H9 (cell line): ENCODE measurements at regions not wholly inside any gene's neighbourhood (a gene's known extent, or its start where the extent isn't known, plus 50 kb on each side); places are given as distances from the start of the nearest gene placed in this dataset.

Experiments used
- DNase-seq: peaks from one replicate; pipeline ENCODE4 v3.0.0-alpha.2; 2017
- H2AFZ ChIP-seq: one replicate; pipeline ENCODE4 v1.6.1; 2013; ENCODE audit warnings: mild to moderate bottlenecking, low read length, control low read depth, moderate library complexity
- H2AK5ac ChIP-seq: 2 replicates; pipeline ENCODE4 v1.6.1; 2013; ENCODE audit warnings: low read length, control low read depth, mixed read lengths; ENCODE audit not compliant: insufficient read length
- H2BK120ac ChIP-seq: one replicate; pipeline ENCODE4 v1.6.1; 2013; ENCODE audit warnings: low read depth, mild to moderate bottlenecking, low read length, control low read depth, inconsistent platforms; ENCODE audit not compliant: poor library complexity, severe bottlenecking
- H2BK12ac ChIP-seq: 2 replicates; pipeline ENCODE4 v1.6.1; 2013; ENCODE audit warnings: low read length, control low read depth, mixed read lengths, low read depth; ENCODE audit not compliant: insufficient read length
- H2BK15ac ChIP-seq: 2 replicates; pipeline ENCODE4 v1.6.1; 2013; ENCODE audit warnings: low read depth, low read length, control low read depth
- H2BK20ac ChIP-seq: one replicate; pipeline ENCODE4 v1.6.1; 2013; ENCODE audit warnings: low read depth, mild to moderate bottlenecking, low read length, control low read depth, inconsistent platforms; ENCODE audit not compliant: poor library complexity, severe bottlenecking
- H2BK5ac ChIP-seq: 2 replicates; pipeline ENCODE4 v1.6.1; 2013; ENCODE audit warnings: low read length, control low read depth, mixed read lengths; ENCODE audit not compliant: insufficient read length
- H3K14ac ChIP-seq: 2 replicates; pipeline ENCODE4 v1.6.1; 2013; ENCODE audit warnings: low read length, control low read depth; ENCODE audit not compliant: insufficient read depth
- H3K18ac ChIP-seq: 2 replicates; pipeline ENCODE4 v1.6.1; 2013; ENCODE audit warnings: low read depth, mild to moderate bottlenecking, mixed read lengths, low read length, control low read depth; ENCODE audit not compliant: insufficient read length
- H3K23ac ChIP-seq: 2 replicates; pipeline ENCODE4 v1.6.1; 2013; ENCODE audit warnings: low read length, control low read depth, mixed read lengths, low read depth; ENCODE audit not compliant: insufficient read length
- H3K23me2 ChIP-seq: 2 replicates; pipeline ENCODE4 v1.6.1; 2013; ENCODE audit warnings: low read depth, mild to moderate bottlenecking, mixed read lengths, low read length, control low read depth; ENCODE audit not compliant: insufficient read length, poor library complexity, severe bottlenecking
- H3K27ac ChIP-seq: 2 replicates; pipeline ENCODE4 v1.5.1; 2013; ENCODE audit warnings: low read length, control low read depth, mixed read lengths, low read depth; ENCODE audit not compliant: insufficient read length
- H3K27me3 ChIP-seq: 2 replicates; pipeline ENCODE4 v1.6.1; 2013; ENCODE audit warnings: low read length, control low read depth, inconsistent platforms; ENCODE audit not compliant: insufficient read depth
- H3K4ac ChIP-seq: 2 replicates; pipeline ENCODE4 v1.6.1; 2013; ENCODE audit warnings: low read depth, mild to moderate bottlenecking, control low read depth, inconsistent platforms, low read length, moderate library complexity
- H3K4me1 ChIP-seq: 2 replicates; pipeline ENCODE4 v1.6.1; 2013; ENCODE audit warnings: low read length, control low read depth, inconsistent platforms; ENCODE audit not compliant: insufficient read depth
- H3K4me2 ChIP-seq: 2 replicates; pipeline ENCODE4 v1.6.1; 2013; ENCODE audit warnings: low read length, control low read depth, mixed read lengths; ENCODE audit not compliant: insufficient read length, insufficient read depth
- H3K56ac ChIP-seq: 2 replicates; pipeline ENCODE4 v1.6.1; 2013; ENCODE audit warnings: low read depth, mild to moderate bottlenecking, mixed read lengths, low read length, control low read depth; ENCODE audit not compliant: insufficient read length
- H3K79me1 ChIP-seq: 2 replicates; pipeline ENCODE4 v1.6.1; 2013; ENCODE audit warnings: low read depth, mild to moderate bottlenecking, moderate library complexity, low read length, control low read depth, inconsistent platforms; ENCODE audit not compliant: insufficient read depth, poor library complexity, severe bottlenecking
- H3K79me2 ChIP-seq: 2 replicates; pipeline ENCODE4 v1.6.1; 2013; ENCODE audit warnings: low read length, control low read depth, inconsistent platforms; ENCODE audit not compliant: insufficient read depth
- H3K9ac ChIP-seq: 2 replicates; pipeline ENCODE4 v1.6.1; 2013; ENCODE audit warnings: low read length, control low read depth, mixed read lengths; ENCODE audit not compliant: insufficient read length; ENCODE audit errors: extremely low read depth
- H3K9me3 ChIP-seq: one replicate; pipeline ENCODE4 v1.6.1; 2013; ENCODE audit warnings: low read depth, low read length, inconsistent platforms; ENCODE audit not compliant: control insufficient read depth
- H3T11ph ChIP-seq: one replicate; pipeline ENCODE4 v1.6.1; 2013; ENCODE audit warnings: mild to moderate bottlenecking, low read length, control low read depth, inconsistent platforms
- H4K20me1 ChIP-seq: one replicate; pipeline ENCODE4 v1.6.1; 2013; ENCODE audit not compliant: control insufficient read depth, insufficient read length, insufficient read depth
- H4K5ac ChIP-seq: 2 replicates; pipeline ENCODE4 v1.6.1; 2013; ENCODE audit warnings: low read depth, mild to moderate bottlenecking, mixed read lengths, low read length, control low read depth; ENCODE audit not compliant: insufficient read length
- H4K8ac ChIP-seq: replicated peaks from 2 replicates; pipeline ENCODE4 v1.6.1; 2013; ENCODE audit warnings: low read length, control low read depth, mixed read lengths, low read depth; ENCODE audit not compliant: insufficient read length
- H4K91ac ChIP-seq: 2 replicates; pipeline ENCODE4 v1.6.1; 2013; ENCODE audit warnings: low read depth, mild to moderate bottlenecking, moderate library complexity, mixed read lengths, low read length, control low read depth; ENCODE audit not compliant: insufficient read length
- H3K27ac Mint-ChIP-seq, 3 experiments: 2 replicates in 2 of 3; 3 replicates in 1 of 3; pipeline ENCODE4 v1.8.0; 2020 to 2021; ENCODE audit warnings: mixed read lengths in 3 of 3, mild to moderate bottlenecking in 1 of 3, moderate library complexity in 1 of 3
- H3K27me3 Mint-ChIP-seq: 2 replicates; pipeline ENCODE4 v1.8.0; 2021; ENCODE audit warnings: low read depth, mild to moderate bottlenecking, moderate library complexity, mixed read lengths
- H3K36me3 Mint-ChIP-seq, 3 experiments: 2 replicates in 2 of 3; 3 replicates in 1 of 3; pipeline ENCODE4 v1.8.0; 2020 to 2021; ENCODE audit warnings: low read depth in 3 of 3, mixed read lengths in 3 of 3; ENCODE audit not compliant: insufficient read depth in 1 of 3
- H3K4me1 Mint-ChIP-seq, 2 experiments: 2 replicates each; pipeline ENCODE4 v1.8.0; 2020; ENCODE audit warnings: mixed read lengths in 2 of 2
- H3K4me3 Mint-ChIP-seq, 2 experiments: 2 replicates in 1 of 2; 3 replicates in 1 of 2; pipeline ENCODE4 v1.8.0; 2020 to 2021; ENCODE audit warnings: mild to moderate bottlenecking in 2 of 2, mixed read lengths in 2 of 2, moderate library complexity in 1 of 2
- H3K9me3 Mint-ChIP-seq, 2 experiments: 2 replicates in 1 of 2; 3 replicates in 1 of 2; pipeline ENCODE4 v1.8.0; 2020; ENCODE audit warnings: mild to moderate bottlenecking in 2 of 2, mixed read lengths in 2 of 2, moderate library complexity in 1 of 2
- WGBS: extraction: QIAGEN DNeasy Blood & Tissue Kit; methylation state at CpG from one replicate; pipeline ENCODE4 v1.1.7; 2013; ENCODE audit warnings: missing lambda C conversion rate, low lambda C conversion rate, mixed read lengths; ENCODE audit not compliant: insufficient read length; ENCODE audit errors: extremely low coverage; 5-methylcytosine and 5-hydroxymethylcytosine counted together
- TF ChIP-seq, protein P1 (sequence below): fragments of 200-600 bp; sonication (generic); conservative IDR thresholded peaks from 3 replicates; pipeline ENCODE4 v1.8.0; 2021; ENCODE audit warnings: antibody characterized with exemption, mild to moderate bottlenecking

DNA sequence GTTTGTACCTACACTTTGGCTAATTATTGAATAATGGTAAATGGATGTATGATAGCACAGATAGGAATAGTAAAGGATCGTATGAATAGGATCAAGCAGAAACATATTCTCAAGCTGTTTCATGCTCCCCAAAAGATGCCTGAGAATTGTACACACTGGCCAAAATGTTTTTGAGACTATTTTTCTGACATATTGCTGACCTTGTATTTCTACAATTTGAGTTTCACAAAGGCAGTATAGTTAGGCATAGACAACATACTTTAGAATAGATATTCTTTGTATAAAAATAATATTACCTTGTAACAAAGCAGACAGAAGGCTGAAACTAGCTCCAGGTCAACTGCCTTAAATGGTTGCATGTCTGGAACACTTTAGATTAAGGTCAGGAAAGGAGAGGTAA lies 598.4 kb downstream of the COL12A1 start:
- H3K27ac Mint-ChIP-seq: no peak overlapping the region
- Histone ChIP-seq H4K8ac (no peak overlapping the region), H4K20me1 (no peaks in the 10 kb centered on the region), H3K79me1 (no peaks in the 10 kb centered on the region), H3K4ac (no peak overlapping the region), H2BK12ac (no peak overlapping the region), H3K9ac (no peak overlapping the region), H3K56ac (no peak overlapping the region), H2AFZ (no peak overlapping the region), H3K18ac (no peak overlapping the region), H3K4me1 (no peaks in the 10 kb centered on the region; the same call in 1 of the 2 replicates), H2BK120ac (no peak overlapping the region), H2AK5ac (no peak overlapping the region), H4K91ac (no peak overlapping the region), H2BK5ac (no peak overlapping the region), H2BK15ac (no peak overlapping the region), H2BK20ac (no peak overlapping the region), H3K27ac (no peak overlapping the region), H3K4me2 (no peak overlapping the region), H4K5ac (no peak overlapping the region), H3K23me2 (no peaks in the 10 kb centered on the region), H3K14ac (no peak overlapping the region), H3T11ph (no peak overlapping the region), H3K9me3 (no peaks in the 10 kb centered on the region), H3K79me2 (no peaks in the 10 kb centered on the region), H3K23ac (no peak overlapping the region), H3K27me3 (no peaks in the 10 kb centered on the region)
- no CpG with 5 or more reads among the region's 1 CpG for WGBS
- no peaks in the 10 kb centered on the region; a peak in 1 of 7 replicates for H3K36me3 Mint-ChIP-seq
- no peak for DNase-seq
- no peaks in the 10 kb centered on the region for H3K9me3 Mint-ChIP-seq
- H3K27me3 Mint-ChIP-seq: peaks cover 2% of the 10 kb centered on the region; the same call in 1 of the 2 replicates
- no peak overlapping the region for H3K4me3 Mint-ChIP-seq
- peaks cover 13 to 14% of the 10 kb centered on the region in 2 experiments for H3K4me1 Mint-ChIP-seq
- TF ChIP-seq, protein P1, sequence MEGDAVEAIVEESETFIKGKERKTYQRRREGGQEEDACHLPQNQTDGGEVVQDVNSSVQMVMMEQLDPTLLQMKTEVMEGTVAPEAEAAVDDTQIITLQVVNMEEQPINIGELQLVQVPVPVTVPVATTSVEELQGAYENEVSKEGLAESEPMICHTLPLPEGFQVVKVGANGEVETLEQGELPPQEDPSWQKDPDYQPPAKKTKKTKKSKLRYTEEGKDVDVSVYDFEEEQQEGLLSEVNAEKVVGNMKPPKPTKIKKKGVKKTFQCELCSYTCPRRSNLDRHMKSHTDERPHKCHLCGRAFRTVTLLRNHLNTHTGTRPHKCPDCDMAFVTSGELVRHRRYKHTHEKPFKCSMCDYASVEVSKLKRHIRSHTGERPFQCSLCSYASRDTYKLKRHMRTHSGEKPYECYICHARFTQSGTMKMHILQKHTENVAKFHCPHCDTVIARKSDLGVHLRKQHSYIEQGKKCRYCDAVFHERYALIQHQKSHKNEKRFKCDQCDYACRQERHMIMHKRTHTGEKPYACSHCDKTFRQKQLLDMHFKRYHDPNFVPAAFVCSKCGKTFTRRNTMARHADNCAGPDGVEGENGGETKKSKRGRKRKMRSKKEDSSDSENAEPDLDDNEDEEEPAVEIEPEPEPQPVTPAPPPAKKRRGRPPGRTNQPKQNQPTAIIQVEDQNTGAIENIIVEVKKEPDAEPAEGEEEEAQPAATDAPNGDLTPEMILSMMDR: no peak
